HL-60 (cell line): ENCODE measurements at regions not wholly inside any gene's neighbourhood (a gene's known extent, or its start where the extent isn't known, plus 50 kb on each side); places are given as distances from the start of the nearest gene placed in this dataset.
"Not testable (repeated sequence)": the region's sequence is repeated elsewhere in the genome, so short reads cannot be mapped to it uniquely, and the experiment has no call there.

Source experiments
- DNase-seq, 2 experiments: peaks; one replicate each; pipeline ENCODE4 v3.0.0-alpha.2; 2010 to 2020; ENCODE audit warnings: low read depth in 1 of 2, low spot score in 1 of 2
- H3K27ac ChIP-seq: fragments of 250-450 bp; sonication (Bioruptor Pico); replicated peaks from 2 replicates; pipeline ENCODE4 v1.5.1; 2020; ENCODE audit warnings: mild to moderate bottlenecking, moderate library complexity
- H3K27me3 ChIP-seq: fragments of 250-450 bp; sonication (Bioruptor Pico); 2 replicates; pipeline ENCODE4 v1.5.1; 2021; ENCODE audit warnings: mild to moderate bottlenecking, moderate library complexity; ENCODE audit not compliant: insufficient read depth, poor library complexity, severe bottlenecking
- H3K4me3 ChIP-seq: replicated peaks from 2 replicates; pipeline ENCODE4 v1.5.1; 2011; ENCODE audit warnings: mild to moderate bottlenecking, control low read depth, low read length; ENCODE audit not compliant: insufficient read depth
- CTCF ChIP-seq: IDR thresholded peaks from one replicate; pipeline ENCODE4 v1.5.1; 2011; ENCODE audit warnings: low read length, control low read depth, inconsistent platforms; ENCODE audit not compliant: insufficient read depth
- GABPA ChIP-seq: IDR thresholded peaks from 2 replicates; pipeline ENCODE4 v1.6.1; 2012; ENCODE audit warnings: low read depth
- POLR2AphosphoS5 ChIP-seq: IDR thresholded peaks from 2 replicates; pipeline ENCODE4 v1.6.1; 2012; ENCODE audit warnings: low read depth
- REST ChIP-seq: IDR thresholded peaks from 2 replicates; pipeline ENCODE4 v1.6.1; 2012; ENCODE audit warnings: low read depth; ENCODE audit not compliant: insufficient replicate concordance
- SPI1 ChIP-seq: IDR thresholded peaks from 2 replicates; pipeline ENCODE4 v1.6.1; 2012; ENCODE audit warnings: low read depth, mild to moderate bottlenecking, borderline replicate concordance

GRCh38 chr6:67908379-67908778 is 726.7 kb upstream of the ADGRB3 start:
- Histone ChIP-seq H3K27ac (no peak overlapping the region), H3K4me3 (no peak overlapping the region), H3K27me3 (no peaks in the 10 kb centered on the region)
- no peak for TF ChIP-seq SPI1
- no peak for TF ChIP-seq GABPA
- TF ChIP-seq POLR2AphosphoS5, result no peak
- TF ChIP-seq REST, result no peak
- no peak for TF ChIP-seq CTCF
- DNase-seq, result no peak

- H3K27ac ChIP-seq, H3K4me3 ChIP-seq, DNase-seq, H3K27me3 ChIP-seq: not testable (repeated sequence)
These were observed 730.3 kb upstream of the ADGRB3 start for GRCh38 chr6:67904735-67905134.

- DNase-seq, result no peak
- no peaks in the 10 kb centered on the region for H3K27me3 ChIP-seq
- H3K4me3 ChIP-seq, result no peak overlapping the region
- H3K27ac ChIP-seq, result no peak overlapping the region
- TF ChIP-seq CTCF (no peak), SPI1 (no peak), POLR2AphosphoS5 (no peak), GABPA (no peak), REST (no peak)
These were observed 736.2 kb upstream of the ADGRB3 start for GRCh38 chr6:67898875-67899274.

- Histone ChIP-seq H3K27ac (0 out of 2 replicates have a peak overlapping the region, but pooled peaks have one; percentile 12), H3K27me3 (no peaks in the 10 kb centered on the region), H3K4me3 (no peak overlapping the region)
- TF ChIP-seq GABPA (peak; percentile 41; the same call in 1 of the 2 replicates), CTCF (no peak), SPI1 (peak; percentile 89)
- peak; percentile 38 to 52 for DNase-seq
These were observed 737.0 kb upstream of the ADGRB3 start for GRCh38 chr6:67897998-67898607.
